ENCODE measurements at regions not wholly inside any gene's neighbourhood (a gene's known extent, or its start where the extent isn't known, plus 50 kb on each side); places are given as distances from the start of the nearest gene placed in this dataset.
A peak's percentile ranks its signal among the peaks of the same experiment; 100 is the strongest.

GRCh38 chr5:104062621-104063377, 500.2 kb upstream of the NUDT12 start:
- TF ChIP-seq, protein P1, sequence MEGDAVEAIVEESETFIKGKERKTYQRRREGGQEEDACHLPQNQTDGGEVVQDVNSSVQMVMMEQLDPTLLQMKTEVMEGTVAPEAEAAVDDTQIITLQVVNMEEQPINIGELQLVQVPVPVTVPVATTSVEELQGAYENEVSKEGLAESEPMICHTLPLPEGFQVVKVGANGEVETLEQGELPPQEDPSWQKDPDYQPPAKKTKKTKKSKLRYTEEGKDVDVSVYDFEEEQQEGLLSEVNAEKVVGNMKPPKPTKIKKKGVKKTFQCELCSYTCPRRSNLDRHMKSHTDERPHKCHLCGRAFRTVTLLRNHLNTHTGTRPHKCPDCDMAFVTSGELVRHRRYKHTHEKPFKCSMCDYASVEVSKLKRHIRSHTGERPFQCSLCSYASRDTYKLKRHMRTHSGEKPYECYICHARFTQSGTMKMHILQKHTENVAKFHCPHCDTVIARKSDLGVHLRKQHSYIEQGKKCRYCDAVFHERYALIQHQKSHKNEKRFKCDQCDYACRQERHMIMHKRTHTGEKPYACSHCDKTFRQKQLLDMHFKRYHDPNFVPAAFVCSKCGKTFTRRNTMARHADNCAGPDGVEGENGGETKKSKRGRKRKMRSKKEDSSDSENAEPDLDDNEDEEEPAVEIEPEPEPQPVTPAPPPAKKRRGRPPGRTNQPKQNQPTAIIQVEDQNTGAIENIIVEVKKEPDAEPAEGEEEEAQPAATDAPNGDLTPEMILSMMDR (IDR thresholded peaks at IDR 0.05; ENCODE audit: poor library complexity) = peak; percentile 12
- no peak for TF ChIP-seq EZH2 (IDR thresholded peaks at IDR 0.05; ENCODE audit: borderline replicate concordance)
